ENCODE measurements at regions not wholly inside any gene's neighbourhood (a gene's known extent, or its start where the extent isn't known, plus 50 kb on each side); places are given as distances from the start of the nearest gene placed in this dataset.
A peak's percentile ranks its signal among the peaks of the same experiment; 100 is the strongest.

GRCh38 chr7:25066253-25066652, 58.8 kb downstream of the CYCS start:
- H3K27ac ChIP-seq: no peak overlapping the region
- H4K20me1 ChIP-seq (ENCODE audit: low read depth): no peaks in the 10 kb centered on the region
- TF ChIP-seq EZH2phosphoT487 (IDR thresholded peaks at IDR 0.05) (no peak), EZH2 (IDR thresholded peaks at IDR 0.05) (no peak)
- TF ChIP-seq, protein P1, sequence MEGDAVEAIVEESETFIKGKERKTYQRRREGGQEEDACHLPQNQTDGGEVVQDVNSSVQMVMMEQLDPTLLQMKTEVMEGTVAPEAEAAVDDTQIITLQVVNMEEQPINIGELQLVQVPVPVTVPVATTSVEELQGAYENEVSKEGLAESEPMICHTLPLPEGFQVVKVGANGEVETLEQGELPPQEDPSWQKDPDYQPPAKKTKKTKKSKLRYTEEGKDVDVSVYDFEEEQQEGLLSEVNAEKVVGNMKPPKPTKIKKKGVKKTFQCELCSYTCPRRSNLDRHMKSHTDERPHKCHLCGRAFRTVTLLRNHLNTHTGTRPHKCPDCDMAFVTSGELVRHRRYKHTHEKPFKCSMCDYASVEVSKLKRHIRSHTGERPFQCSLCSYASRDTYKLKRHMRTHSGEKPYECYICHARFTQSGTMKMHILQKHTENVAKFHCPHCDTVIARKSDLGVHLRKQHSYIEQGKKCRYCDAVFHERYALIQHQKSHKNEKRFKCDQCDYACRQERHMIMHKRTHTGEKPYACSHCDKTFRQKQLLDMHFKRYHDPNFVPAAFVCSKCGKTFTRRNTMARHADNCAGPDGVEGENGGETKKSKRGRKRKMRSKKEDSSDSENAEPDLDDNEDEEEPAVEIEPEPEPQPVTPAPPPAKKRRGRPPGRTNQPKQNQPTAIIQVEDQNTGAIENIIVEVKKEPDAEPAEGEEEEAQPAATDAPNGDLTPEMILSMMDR (IDR thresholded peaks at IDR 0.05): no peak
- H3K79me2 ChIP-seq (ENCODE audit: low read depth): no peaks in the 10 kb centered on the region
- H3K9ac ChIP-seq: no peak overlapping the region
- Mint-ChIP-seq H3K9me3 (peaks cover 8% of the 10 kb centered on the region), H3K27me3 (ENCODE audit: insufficient read depth, low read depth) (peaks cover 4% of the 10 kb centered on the region), H3K27ac (no peak overlapping the region), H3K4me1 (peaks cover 10% of the 10 kb centered on the region), H3K4me3 (no peak overlapping the region), H3K36me3 (no peaks in the 10 kb centered on the region)
- H3K4me3 ChIP-seq: no peak overlapping the region
- H3K27me3 ChIP-seq: no peaks in the 10 kb centered on the region
- no peaks in the 10 kb centered on the region for H3F3A ChIP-seq (ENCODE audit: low read depth)
- no peaks in the 10 kb centered on the region for H3K4me1 ChIP-seq
- H3K9me3 ChIP-seq (ENCODE audit: low read depth): no peaks in the 10 kb centered on the region
- no peak overlapping the region for H3K4me2 ChIP-seq
- DNase-seq (ENCODE audit: low spot score): no peak
- no peaks in the 10 kb centered on the region for H3K36me3 ChIP-seq
- no peak overlapping the region for H2AFZ ChIP-seq (replicated peaks)

DNA sequence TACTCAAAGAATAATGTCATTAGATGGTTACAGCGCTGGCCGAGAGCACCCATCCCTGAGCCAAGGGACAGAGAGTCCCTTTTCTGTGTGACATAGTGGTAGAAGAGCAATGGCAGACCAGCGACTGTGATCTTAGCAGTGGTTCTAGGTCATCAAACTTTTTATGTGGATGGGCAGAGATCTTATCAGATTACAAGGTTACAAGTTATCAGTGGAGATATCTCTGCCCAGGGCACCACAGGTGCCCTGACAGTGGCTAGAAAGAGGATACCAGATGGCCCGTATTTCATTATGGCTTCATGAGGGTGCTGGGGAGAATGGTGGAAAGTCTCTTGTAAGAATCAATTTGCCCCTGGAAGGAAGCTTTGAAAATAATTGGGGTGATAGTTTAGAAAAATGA, 62.7 kb downstream of the CYCS start:
- Histone ChIP-seq H3K36me3 (no peaks in the 10 kb centered on the region), H3K79me2 (ENCODE audit: low read depth) (no peaks in the 10 kb centered on the region), H3K27ac (no peak overlapping the region), H3K4me3 (no peak overlapping the region), H3K9me3 (ENCODE audit: low read depth) (no peaks in the 10 kb centered on the region), H4K20me1 (ENCODE audit: low read depth) (no peaks in the 10 kb centered on the region), H3F3A (ENCODE audit: low read depth) (no peaks in the 10 kb centered on the region), H3K4me2 (no peak overlapping the region), H3K27me3 (no peaks in the 10 kb centered on the region), H3K4me1 (no peaks in the 10 kb centered on the region), H3K9ac (no peak overlapping the region), H2AFZ (replicated peaks) (no peak overlapping the region)
- Mint-ChIP-seq H3K27me3 (ENCODE audit: insufficient read depth, low read depth) (no peaks in the 10 kb centered on the region), H3K4me1 (no peaks in the 10 kb centered on the region), H3K36me3 (no peaks in the 10 kb centered on the region), H3K9me3 (peaks cover 8% of the 10 kb centered on the region), H3K4me3 (no peak overlapping the region), H3K27ac (no peak overlapping the region)
- no peak for DNase-seq (ENCODE audit: low spot score)
- no peak for TF ChIP-seq EZH2phosphoT487 (IDR thresholded peaks at IDR 0.05)
- no peak for TF ChIP-seq EZH2 (IDR thresholded peaks at IDR 0.05)
- TF ChIP-seq, protein P1 (IDR thresholded peaks at IDR 0.05): no peak

DNA sequence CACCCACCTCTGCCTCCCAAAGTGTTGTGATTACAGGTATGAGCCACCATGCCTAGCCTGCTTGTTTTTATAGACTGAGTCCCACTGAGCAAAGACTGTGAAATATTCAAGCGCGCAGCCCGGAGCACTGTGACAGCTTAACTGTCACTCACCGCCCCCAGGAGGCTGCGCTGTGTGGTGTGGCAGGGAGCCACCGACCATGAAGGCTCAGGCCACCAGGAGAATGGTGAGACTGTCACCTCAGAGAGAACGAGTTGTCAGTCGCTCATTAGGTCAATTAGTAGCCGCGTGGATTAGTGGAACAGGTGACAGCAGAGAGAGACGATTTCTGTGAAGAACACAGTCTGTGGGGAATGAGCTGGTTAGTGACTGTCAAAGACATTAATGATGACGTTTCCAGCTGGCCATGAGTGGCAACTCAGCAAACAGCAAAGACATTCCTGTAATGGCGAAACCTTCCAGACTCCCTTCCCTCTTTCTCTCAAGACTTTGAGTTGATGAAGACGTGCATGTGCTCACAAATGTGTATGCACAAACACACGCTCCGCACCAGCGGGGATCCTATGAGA, 64.5 kb downstream of the CYCS start:
- no peaks in the 10 kb centered on the region for H3K4me1 ChIP-seq
- no peaks in the 10 kb centered on the region for H4K20me1 ChIP-seq (ENCODE audit: low read depth)
- H3K79me2 ChIP-seq (ENCODE audit: low read depth): no peaks in the 10 kb centered on the region
- H3K27me3 ChIP-seq: no peaks in the 10 kb centered on the region
- no peak overlapping the region for H3K27ac ChIP-seq
- TF ChIP-seq, protein P1 (IDR thresholded peaks at IDR 0.05): no peak
- TF ChIP-seq EZH2 (IDR thresholded peaks at IDR 0.05) (no peak), EZH2phosphoT487 (IDR thresholded peaks at IDR 0.05) (no peak)
- Mint-ChIP-seq H3K36me3 (no peaks in the 10 kb centered on the region), H3K4me3 (no peak overlapping the region), H3K27me3 (ENCODE audit: insufficient read depth, low read depth) (no peaks in the 10 kb centered on the region), H3K27ac (peak overlapping the region; percentile 51), H3K9me3 (peaks cover 10% of the 10 kb centered on the region), H3K4me1 (no peaks in the 10 kb centered on the region)
- no peak overlapping the region for H3K4me2 ChIP-seq
- H2AFZ ChIP-seq (replicated peaks): no peak overlapping the region
- no peaks in the 10 kb centered on the region for H3K36me3 ChIP-seq
- no peaks in the 10 kb centered on the region for H3F3A ChIP-seq (ENCODE audit: low read depth)
- H3K9me3 ChIP-seq (ENCODE audit: low read depth): peaks cover 4% of the 10 kb centered on the region
- no peak overlapping the region for H3K9ac ChIP-seq
- DNase-seq (ENCODE audit: low spot score): no peak
- no peak overlapping the region for H3K4me3 ChIP-seq

Data from neural progenitor cell (in vitro differentiated cells).